Trophoblast cell (in vitro differentiated cells and primary cell): ENCODE measurements at regions not wholly inside any gene's neighbourhood (a gene's known extent, or its start where the extent isn't known, plus 50 kb on each side); places are given as distances from the start of the nearest gene placed in this dataset.

Experiments used
- DNase-seq, 2 donors: peaks; one replicate each; pipeline ENCODE4 v3.0.0-alpha.2; 2016
- H2AFZ ChIP-seq: 2 replicates; pipeline ENCODE4 v1.6.1; 2013; ENCODE audit warnings: low read length, moderate library complexity, mild to moderate bottlenecking; ENCODE audit not compliant: insufficient read depth, poor library complexity
- H2AK5ac ChIP-seq: 2 replicates; pipeline ENCODE4 v1.6.1; 2013; ENCODE audit warnings: mild to moderate bottlenecking, low read length
- H2BK120ac ChIP-seq: 2 replicates; pipeline ENCODE4 v1.6.1; 2013; ENCODE audit warnings: low read length, mild to moderate bottlenecking, moderate library complexity; ENCODE audit not compliant: insufficient read depth, poor library complexity
- H2BK12ac ChIP-seq: 2 replicates; pipeline ENCODE4 v1.6.1; 2013; ENCODE audit warnings: mild to moderate bottlenecking, low read length, moderate library complexity
- H2BK5ac ChIP-seq: 2 replicates; pipeline ENCODE4 v1.6.1; 2013; ENCODE audit warnings: low read length, low read depth, moderate library complexity, mild to moderate bottlenecking; ENCODE audit not compliant: poor library complexity
- H3K14ac ChIP-seq: 2 replicates; pipeline ENCODE4 v1.6.1; 2013; ENCODE audit warnings: mild to moderate bottlenecking, low read length
- H3K18ac ChIP-seq: 2 replicates; pipeline ENCODE4 v1.6.1; 2013; ENCODE audit warnings: mild to moderate bottlenecking, low read length
- H3K23ac ChIP-seq: 2 replicates; pipeline ENCODE4 v1.6.1; 2013; ENCODE audit warnings: low read length
- H3K27ac ChIP-seq: 2 replicates; pipeline ENCODE4 v1.5.1; 2013; ENCODE audit warnings: low read depth, mild to moderate bottlenecking, inconsistent platforms, low read length, moderate library complexity
- H3K27me3 ChIP-seq: 2 replicates; pipeline ENCODE4 v1.6.1; 2013; ENCODE audit warnings: inconsistent platforms, mild to moderate bottlenecking, low read length, moderate library complexity; ENCODE audit not compliant: insufficient read depth
- H3K36me3 ChIP-seq, 2 experiments: 1 replicate in 1 of 2; 2 replicates in 1 of 2; pipeline ENCODE4 v1.6.1; 2013; ENCODE audit warnings: low read length in 2 of 2, mild to moderate bottlenecking in 2 of 2, moderate library complexity in 1 of 2; ENCODE audit not compliant: insufficient read depth in 2 of 2, control insufficient read depth in 1 of 2
- H3K4ac ChIP-seq: 2 replicates; pipeline ENCODE4 v1.6.1; 2013; ENCODE audit warnings: low read depth, mild to moderate bottlenecking, low read length, moderate library complexity
- H3K4me1 ChIP-seq, 2 experiments: 1 replicate in 1 of 2; 2 replicates in 1 of 2; pipeline ENCODE4 v1.6.1; 2013; ENCODE audit warnings: low read length in 2 of 2, mild to moderate bottlenecking in 2 of 2, moderate library complexity in 1 of 2; ENCODE audit not compliant: insufficient read depth in 2 of 2, control insufficient read depth in 1 of 2
- H3K4me2 ChIP-seq: 2 replicates; pipeline ENCODE4 v1.6.1; 2013; ENCODE audit warnings: inconsistent platforms, mild to moderate bottlenecking, low read length, moderate library complexity
- H3K4me3 ChIP-seq: 2 replicates; pipeline ENCODE4 v1.5.1; 2013; ENCODE audit warnings: mild to moderate bottlenecking, low read depth, low read length, inconsistent platforms
- H3K79me1 ChIP-seq: one replicate; pipeline ENCODE4 v1.6.1; 2013; ENCODE audit warnings: low read length
- H3K79me2 ChIP-seq: 2 replicates; pipeline ENCODE4 v1.6.1; 2013; ENCODE audit warnings: low read length, mild to moderate bottlenecking; ENCODE audit not compliant: control insufficient read depth, insufficient read depth, poor library complexity
- H3K9ac ChIP-seq: 2 replicates; pipeline ENCODE4 v1.6.1; 2013; ENCODE audit warnings: mild to moderate bottlenecking, low read length
- H3K9me3 ChIP-seq: 2 replicates; pipeline ENCODE4 v1.6.1; 2013; ENCODE audit warnings: low read depth, mild to moderate bottlenecking, control low read depth, inconsistent platforms, low read length; ENCODE audit not compliant: insufficient read depth
- H4K12ac ChIP-seq: 2 replicates; pipeline ENCODE4 v1.6.1; 2013; ENCODE audit warnings: low read depth, mild to moderate bottlenecking, low read length, moderate library complexity
- H4K8ac ChIP-seq: 2 replicates; pipeline ENCODE4 v1.6.1; 2013; ENCODE audit warnings: low read depth, mild to moderate bottlenecking, low read length, moderate library complexity
- H4K91ac ChIP-seq: one replicate; pipeline ENCODE4 v1.6.1; 2013; ENCODE audit warnings: low read depth, mild to moderate bottlenecking, low read length, moderate library complexity
- WGBS: extraction: QIAGEN DNeasy Blood & Tissue Kit; methylation state at CpG from one replicate; pipeline ENCODE4 v1.1.7; 2013; ENCODE audit warnings: missing lambda C conversion rate; ENCODE audit not compliant: insufficient read length, insufficient coverage; ENCODE audit errors: extremely low coverage; 5-methylcytosine and 5-hydroxymethylcytosine counted together

GRCh38 chr22:27050771-27051170 is 393.4 kb downstream of the MIAT start:
- WGBS, result no CpG with 5 or more reads among the region's 4 CpGs
- no peaks in the 10 kb centered on the region for H3K36me3 ChIP-seq
- H3K79me2 ChIP-seq, result no peaks in the 10 kb centered on the region
- no peak overlapping the region for H2BK5ac ChIP-seq
- H3K18ac ChIP-seq, result no peak overlapping the region
- no peak overlapping the region for H2AFZ ChIP-seq
- H4K8ac ChIP-seq, result no peak overlapping the region
- no peaks in the 10 kb centered on the region for H3K4me1 ChIP-seq
- no peak overlapping the region for H4K12ac ChIP-seq
- no peak overlapping the region for H4K91ac ChIP-seq
- no peak overlapping the region for H3K4me2 ChIP-seq
- no peak overlapping the region for H3K9ac ChIP-seq
- no peaks in the 10 kb centered on the region for H3K79me1 ChIP-seq
- no peak overlapping the region for H2BK120ac ChIP-seq
- no peak overlapping the region for H2AK5ac ChIP-seq
- no peak overlapping the region for H3K27ac ChIP-seq
- H3K27me3 ChIP-seq, result no peaks in the 10 kb centered on the region
- H3K4ac ChIP-seq, result no peak overlapping the region
- H2BK12ac ChIP-seq, result no peak overlapping the region
- DNase-seq, result no peak
- no peak overlapping the region for H3K14ac ChIP-seq
- H3K9me3 ChIP-seq, result no peaks in the 10 kb centered on the region
- no peak overlapping the region for H3K4me3 ChIP-seq
- H3K23ac ChIP-seq, result no peak overlapping the region

- H3K36me3 ChIP-seq, result no peaks in the 10 kb centered on the region
- H4K91ac ChIP-seq, result no peak overlapping the region
- H3K23ac ChIP-seq, result no peak overlapping the region
- H2BK120ac ChIP-seq, result no peak overlapping the region
- no peaks in the 10 kb centered on the region for H3K4me1 ChIP-seq
- no peak overlapping the region for H3K14ac ChIP-seq
- no peak overlapping the region for H3K18ac ChIP-seq
- H3K9me3 ChIP-seq, result no peaks in the 10 kb centered on the region
- no peak overlapping the region for H2BK12ac ChIP-seq
- no peak overlapping the region for H3K4me3 ChIP-seq
- H4K8ac ChIP-seq, result no peak overlapping the region
- DNase-seq, result no peak
- no peak overlapping the region for H3K4ac ChIP-seq
- H3K9ac ChIP-seq, result no peak overlapping the region
- H4K12ac ChIP-seq, result no peak overlapping the region
- H3K27me3 ChIP-seq, result no peaks in the 10 kb centered on the region
- no CpG with 5 or more reads among the region's 3 CpGs for WGBS
- no peaks in the 10 kb centered on the region for H3K79me2 ChIP-seq
- H2BK5ac ChIP-seq, result no peak overlapping the region
- H2AFZ ChIP-seq, result no peak overlapping the region
- no peaks in the 10 kb centered on the region for H3K79me1 ChIP-seq
- no peak overlapping the region for H2AK5ac ChIP-seq
- H3K4me2 ChIP-seq, result no peak overlapping the region
- H3K27ac ChIP-seq, result no peak overlapping the region
These were observed 394.0 kb downstream of the MIAT start for GRCh38 chr22:27051407-27051806.

DNA sequence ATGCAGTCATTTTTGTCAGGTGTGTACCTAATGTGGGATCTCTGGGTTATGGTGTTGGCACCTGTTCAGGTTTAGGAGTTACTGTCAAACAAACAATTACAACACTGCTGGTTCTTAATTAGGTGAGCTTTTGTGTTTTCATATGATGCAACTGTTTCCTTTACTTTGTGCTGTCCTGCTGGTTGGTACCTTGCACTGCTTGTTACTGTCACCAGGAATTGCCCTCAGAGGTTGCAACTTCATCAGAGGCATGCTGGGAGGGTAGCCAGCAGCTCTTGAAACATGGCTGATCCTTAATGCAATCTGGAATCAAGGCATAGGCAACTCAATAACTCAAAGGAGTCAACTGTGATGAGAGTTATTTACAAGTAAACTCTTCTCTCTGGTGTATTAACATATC is 400.3 kb downstream of the MIAT start:
- no peaks in the 10 kb centered on the region for H3K27me3 ChIP-seq
- no peak for DNase-seq
- H2BK120ac ChIP-seq, result no peak overlapping the region
- H3K27ac ChIP-seq, result no peak overlapping the region
- no peak overlapping the region for H3K4me2 ChIP-seq
- H4K12ac ChIP-seq, result no peak overlapping the region
- no peak overlapping the region for H3K23ac ChIP-seq
- H3K9ac ChIP-seq, result no peak overlapping the region
- H3K18ac ChIP-seq, result no peak overlapping the region
- no peak overlapping the region for H3K4me3 ChIP-seq
- no peak overlapping the region for H3K4ac ChIP-seq
- H2BK12ac ChIP-seq, result no peak overlapping the region
- H3K36me3 ChIP-seq, result no peaks in the 10 kb centered on the region
- H3K79me2 ChIP-seq, result no peaks in the 10 kb centered on the region
- no peak overlapping the region for H2AK5ac ChIP-seq
- no peaks in the 10 kb centered on the region for H3K9me3 ChIP-seq
- no peak overlapping the region for H2BK5ac ChIP-seq
- no peak overlapping the region for H4K91ac ChIP-seq
- H3K79me1 ChIP-seq, result no peaks in the 10 kb centered on the region
- no peak overlapping the region for H4K8ac ChIP-seq
- H2AFZ ChIP-seq, result no peak overlapping the region
- H3K4me1 ChIP-seq, result peaks cover 0 to 2% of the 10 kb centered on the region in 2 experiments
- H3K14ac ChIP-seq, result no peak overlapping the region

GRCh38 chr22:27060190-27060589 is 402.8 kb downstream of the MIAT start:
- no peak overlapping the region for H3K18ac ChIP-seq
- no peak overlapping the region for H3K14ac ChIP-seq
- WGBS, result no CpG with 5 or more reads among the region's 15 CpGs
- H3K4me2 ChIP-seq, result no peak overlapping the region
- no peak overlapping the region for H3K27ac ChIP-seq
- no peak overlapping the region for H4K91ac ChIP-seq
- H4K12ac ChIP-seq, result no peak overlapping the region
- H3K79me2 ChIP-seq, result no peaks in the 10 kb centered on the region
- no peaks in the 10 kb centered on the region for H3K9me3 ChIP-seq
- no peak overlapping the region for H3K23ac ChIP-seq
- no peak overlapping the region for H2AK5ac ChIP-seq
- H3K4me1 ChIP-seq, result peaks cover 0 to 2% of the 10 kb centered on the region in 2 experiments
- H3K27me3 ChIP-seq, result no peaks in the 10 kb centered on the region
- no peak for DNase-seq
- H3K9ac ChIP-seq, result no peak overlapping the region
- no peak overlapping the region for H3K4ac ChIP-seq
- no peaks in the 10 kb centered on the region for H3K79me1 ChIP-seq
- H3K4me3 ChIP-seq, result no peak overlapping the region
- no peak overlapping the region for H2AFZ ChIP-seq
- H2BK120ac ChIP-seq, result no peak overlapping the region
- no peaks in the 10 kb centered on the region for H3K36me3 ChIP-seq
- H2BK12ac ChIP-seq, result no peak overlapping the region
- no peak overlapping the region for H4K8ac ChIP-seq
- no peak overlapping the region for H2BK5ac ChIP-seq
